Stimulated activated naive CD8-positive, alpha-beta T cell treated with anti-CD3 and anti-CD28 coated beads, Interleukin-15, Interleukin-2, amounts not matched to agents 100 U/mL and 50 U/mL, for 24 hours (primary cell): ENCODE measurements at regions not wholly inside any gene's neighbourhood (a gene's known extent, or its start where the extent isn't known, plus 50 kb on each side); places are given as distances from the start of the nearest gene placed in this dataset.
"Not testable (repeated sequence)": the region's sequence is repeated elsewhere in the genome, so short reads cannot be mapped to it uniquely, and the experiment has no call there.

Source experiments
- ATAC-seq: fragments of 150-1000 bp; cut with Tn5 transposase; one replicate; pipeline ENCODE4 v1.10.0; 2021
- DNase-seq: peaks from one replicate; pipeline ENCODE4 v3.0.0; 2021

- DNase-seq = no peak
- ATAC-seq = no peak
These were observed 539.6 kb upstream of the CADM1 start for GRCh38 chr11:116043857-116044256.

- not testable (repeated sequence) for ATAC-seq
These were observed 538.8 kb upstream of the CADM1 start for GRCh38 chr11:116043059-116043458.

DNA sequence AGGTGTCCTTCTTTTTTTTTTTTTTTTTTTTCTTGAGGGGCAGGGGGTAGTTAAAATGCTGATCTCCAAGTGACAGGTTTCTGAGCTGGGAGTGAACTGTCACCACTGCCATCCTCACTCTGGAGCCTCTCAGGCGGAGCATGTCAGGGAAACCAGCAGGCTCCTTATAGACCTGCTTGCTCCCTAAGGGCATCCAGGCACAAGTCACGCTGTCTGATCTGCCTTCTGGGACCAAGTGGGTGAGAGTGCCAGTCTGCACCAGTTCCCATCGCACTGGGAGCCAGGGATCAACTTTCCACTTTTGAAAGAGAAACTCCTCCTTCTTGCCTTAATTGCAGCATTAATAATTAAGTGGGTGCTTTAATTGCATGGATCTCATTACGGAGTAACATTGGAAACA is 537.9 kb upstream of the CADM1 start:
- no peak for ATAC-seq
- no peak for DNase-seq

More at GRCh38 chr11:116043059-116043458, 538.8 kb upstream of the CADM1 start:
- not testable (repeated sequence) for DNase-seq

GRCh38 chr11:116037861-116038260 is 533.6 kb upstream of the CADM1 start:
- DNase-seq = no peak
- no peak for ATAC-seq

DNA sequence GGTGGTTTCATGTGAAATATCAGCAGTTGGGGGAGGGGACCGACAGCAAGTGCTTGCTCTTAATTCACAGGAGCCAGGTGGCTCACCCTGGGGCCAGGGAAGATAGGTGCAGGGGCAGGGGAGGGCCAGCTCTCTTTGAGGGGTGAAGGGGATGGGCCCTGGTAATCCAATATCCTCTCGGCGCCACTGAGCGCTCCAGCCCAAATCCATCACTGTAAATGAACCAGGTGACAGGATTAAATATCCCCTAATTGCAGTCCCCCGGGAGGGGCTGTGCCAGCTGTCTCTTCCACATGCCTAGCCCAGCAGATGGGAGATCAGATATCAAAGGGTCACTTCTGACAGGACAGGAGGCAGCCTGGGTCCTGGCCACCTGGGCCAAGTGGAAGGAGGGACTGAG is 531.8 kb upstream of the CADM1 start:
- ATAC-seq (no peak), DNase-seq (no peak)

GRCh38 chr11:116033931-116034553 is 529.8 kb upstream of the CADM1 start:
- ATAC-seq = no peak

DNA sequence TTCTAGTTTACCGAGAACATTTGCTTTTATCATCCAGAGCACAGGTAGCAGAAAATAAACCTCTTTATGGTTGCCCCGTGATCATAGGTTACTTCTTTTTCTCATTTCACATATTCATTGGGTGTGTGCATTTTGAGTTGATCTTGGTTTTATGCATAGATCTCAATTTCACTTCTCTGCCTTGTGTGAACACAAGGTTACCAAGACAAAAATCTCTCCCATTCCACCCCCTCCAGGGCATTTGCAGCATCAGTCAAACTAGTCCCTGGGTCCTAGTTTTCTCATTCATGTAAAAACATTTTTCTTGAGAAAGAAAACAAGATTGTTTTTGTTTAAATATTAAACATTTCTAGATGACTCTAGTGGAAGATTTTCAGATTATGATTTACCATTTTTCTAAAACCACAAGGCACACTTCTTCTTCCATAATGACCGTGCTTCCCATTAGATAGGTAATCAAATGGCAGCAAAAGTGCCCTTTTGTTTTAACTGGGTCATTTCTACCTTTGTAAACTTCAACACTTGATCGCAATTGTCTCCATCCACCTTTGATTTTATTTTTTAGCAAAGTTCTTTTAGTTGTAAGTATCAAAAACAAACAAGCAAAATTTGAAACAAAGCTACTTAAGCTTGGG is 526.6 kb upstream of the CADM1 start:
- ATAC-seq (no peak), DNase-seq (no peak)

More at GRCh38 chr11:116033931-116034553, 529.8 kb upstream of the CADM1 start:
- DNase-seq = no peak

GRCh38 chr11:116028506-116028905 is 524.3 kb upstream of the CADM1 start:
- ATAC-seq, DNase-seq: not testable (repeated sequence)

DNA sequence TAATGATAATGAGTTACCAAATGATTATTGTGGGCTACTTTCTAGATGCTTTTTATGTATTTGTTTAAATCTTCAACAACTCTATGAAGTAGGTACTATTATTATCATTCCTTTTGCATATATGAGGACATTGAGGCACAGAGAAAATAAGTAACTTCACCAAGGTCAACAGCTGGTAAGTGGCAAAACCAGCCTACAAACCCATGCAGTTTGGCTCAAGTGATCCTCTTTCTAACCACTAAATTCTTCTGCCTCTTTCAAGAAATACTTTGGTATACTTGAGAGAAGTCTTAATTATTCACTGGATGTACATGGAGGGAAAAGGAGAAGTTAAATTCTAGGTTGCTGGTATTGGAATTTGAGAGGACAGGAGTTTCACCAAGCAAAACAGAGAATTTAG is 495.2 kb upstream of the CADM1 start:
- ATAC-seq = no peak
- DNase-seq = no peak

- ATAC-seq (no peak), DNase-seq (no peak)
These were observed 492.6 kb upstream of the CADM1 start for GRCh38 chr11:115996808-115997188.

DNA sequence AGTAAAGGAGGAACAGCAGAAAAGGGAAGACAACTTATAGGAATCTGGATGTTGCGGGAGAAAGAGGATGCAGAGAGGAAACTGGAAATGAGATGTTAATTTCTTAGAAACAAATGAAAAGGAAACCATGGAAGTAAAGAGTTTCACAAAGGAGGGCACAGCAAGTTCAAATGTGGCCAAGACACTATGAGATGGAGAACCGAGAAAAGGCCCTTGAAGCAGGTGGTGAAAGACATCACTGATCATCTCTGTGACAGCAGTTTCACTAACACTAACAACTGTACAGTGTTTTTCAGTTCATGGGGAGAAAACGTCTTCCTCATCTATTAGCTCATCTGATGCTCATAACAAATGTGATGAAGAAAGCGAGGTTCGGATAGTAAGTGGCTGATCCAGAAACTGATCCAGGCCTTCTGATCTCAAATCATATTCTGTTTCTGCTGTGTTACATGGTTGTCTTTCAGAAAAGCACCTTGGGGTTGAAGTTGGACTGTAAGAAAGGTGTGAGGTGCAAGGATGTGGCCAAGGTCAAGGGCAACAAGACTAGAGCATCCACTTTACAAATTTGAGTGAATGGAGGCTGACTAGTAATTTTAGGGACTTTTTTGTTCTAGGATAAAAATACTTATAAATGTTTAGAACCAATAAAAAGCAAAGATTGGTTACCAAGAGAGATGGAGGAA is 492.1 kb upstream of the CADM1 start:
- no peak for ATAC-seq

GRCh38 chr11:115993590-115993989 is 489.4 kb upstream of the CADM1 start:
- DNase-seq (no peak), ATAC-seq (no peak)

More for the DNA sequence above, 492.1 kb upstream of the CADM1 start:
- no peak for DNase-seq

GRCh38 chr11:115990004-115990447 is 485.8 kb upstream of the CADM1 start:
- DNase-seq (no peak), ATAC-seq (no peak)

DNA sequence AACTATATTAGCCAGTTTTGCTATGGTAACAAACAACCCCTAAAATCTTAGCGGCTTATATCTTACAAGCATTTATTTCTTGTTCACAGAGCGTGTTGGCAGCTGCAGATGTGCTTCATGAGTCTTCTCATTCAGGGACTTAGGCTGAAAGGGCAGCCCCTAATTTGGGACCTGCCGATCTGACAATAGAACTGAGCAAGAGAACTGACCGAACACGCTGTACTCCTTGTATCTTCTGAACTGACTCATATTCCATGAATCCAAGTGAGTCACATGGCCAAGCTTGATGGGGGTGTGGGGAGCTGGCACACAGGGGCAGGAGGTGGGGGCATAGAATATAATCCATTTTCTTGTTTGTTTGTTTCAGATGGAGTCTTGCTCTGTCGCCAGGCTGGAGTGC is 481.7 kb upstream of the CADM1 start:
- ATAC-seq (no peak), DNase-seq (no peak)

GRCh38 chr11:115984228-115984627 is 480.0 kb upstream of the CADM1 start:
- no peak for DNase-seq
- ATAC-seq = no peak

DNA sequence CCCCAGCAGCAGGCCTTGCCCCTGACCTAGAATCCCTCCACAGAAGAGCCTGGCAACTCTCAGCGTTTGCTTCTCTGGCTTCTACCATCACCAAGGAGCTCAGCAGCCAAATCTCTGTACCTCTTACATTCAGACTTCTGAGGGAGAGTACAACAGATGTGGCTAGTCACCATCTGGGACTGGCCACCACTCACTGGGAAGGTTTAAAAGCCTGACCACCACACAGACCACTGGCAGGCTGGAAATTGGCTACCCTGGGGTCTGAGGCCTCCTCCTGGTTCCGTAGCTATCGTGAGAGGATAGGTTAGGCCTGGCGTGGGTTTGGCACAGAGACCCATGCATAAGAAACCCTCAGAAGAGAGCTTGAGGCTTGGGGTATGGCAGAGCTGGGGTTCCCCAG is 478.5 kb upstream of the CADM1 start:
- no peak for DNase-seq
- no peak for ATAC-seq

DNA sequence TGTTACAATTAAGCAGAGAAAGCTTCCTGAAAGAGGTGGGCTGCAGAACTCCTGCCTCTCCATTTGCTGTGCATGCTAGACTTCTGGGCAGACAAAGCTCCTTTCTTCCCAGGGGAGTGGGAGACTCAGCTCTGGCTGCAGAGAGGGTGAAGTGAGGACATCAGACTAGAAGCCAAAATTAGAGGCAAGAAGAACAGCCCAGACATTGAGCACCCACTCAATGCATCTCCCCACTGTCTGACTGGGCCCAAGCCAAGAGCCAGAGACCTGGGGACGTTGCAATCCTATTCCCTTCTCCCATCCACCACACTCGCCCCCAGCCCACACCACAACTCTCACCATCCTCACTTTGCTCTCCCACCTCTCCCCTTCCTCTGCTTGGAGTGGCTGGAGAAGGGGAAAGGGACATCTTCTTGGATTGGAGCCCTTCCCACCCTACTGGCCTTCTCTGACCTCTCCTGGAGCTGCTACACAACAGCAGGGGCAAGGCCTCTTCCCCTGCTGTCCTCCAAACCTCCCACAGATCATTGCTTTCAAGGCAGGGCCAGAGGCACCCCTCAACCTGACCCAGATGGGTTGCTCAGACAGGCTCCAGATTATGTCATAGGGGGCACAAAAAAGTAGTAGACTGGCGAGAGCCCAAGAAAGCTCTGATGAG is 477.7 kb upstream of the CADM1 start:
- no peak for ATAC-seq
- DNase-seq = no peak

- DNase-seq (no peak), ATAC-seq (no peak)
These were observed 476.9 kb upstream of the CADM1 start for GRCh38 chr11:115981104-115981481.

- DNase-seq (no peak), ATAC-seq (no peak)
These were observed 476.3 kb upstream of the CADM1 start for GRCh38 chr11:115980337-115981103.

- DNase-seq (no peak), ATAC-seq (no peak)
These were observed 470.5 kb upstream of the CADM1 start for GRCh38 chr11:115974703-115975102.

GRCh38 chr11:115967203-115967602 is 463.0 kb upstream of the CADM1 start:
- not testable (repeated sequence) for DNase-seq, ATAC-seq
